ENCODE measurements at regions not wholly inside any gene's neighbourhood (a gene's known extent, or its start where the extent isn't known, plus 50 kb on each side); places are given as distances from the start of the nearest gene placed in this dataset.

DNA sequence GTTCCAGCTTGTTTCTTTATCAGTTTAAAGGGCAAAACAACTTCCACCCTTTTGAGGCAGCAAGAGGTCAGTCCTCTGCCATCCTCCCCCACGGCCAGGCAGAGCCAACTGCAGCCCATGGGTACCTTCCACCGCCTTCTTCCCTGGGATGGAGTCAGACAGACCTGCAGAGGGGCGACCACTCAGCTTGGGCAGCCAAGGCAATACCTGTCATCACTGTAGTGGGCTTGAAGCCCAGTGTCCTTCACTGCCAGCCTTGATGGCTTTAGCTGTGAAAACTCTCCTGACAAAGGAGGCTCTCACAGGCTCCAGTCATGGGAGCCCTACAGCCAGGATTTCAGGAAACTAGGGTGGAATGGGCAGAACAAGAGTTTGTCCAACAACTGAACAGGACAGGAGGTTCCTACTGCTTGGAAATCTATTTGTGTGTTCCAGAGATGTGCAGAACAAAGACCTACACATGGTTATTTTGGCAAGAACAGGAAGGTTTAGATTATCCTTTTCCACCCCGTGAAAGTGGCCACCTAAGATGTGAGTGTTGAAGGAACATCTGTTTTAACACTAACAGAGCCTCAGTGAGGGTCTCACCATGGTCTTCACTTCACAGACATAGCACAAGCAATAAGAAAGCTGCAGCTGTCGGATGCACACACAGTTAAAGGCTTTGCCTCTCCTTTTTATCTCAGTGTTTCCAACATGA is 93.9 kb upstream of the RMDN2 start:
- no peak overlapping the region for H3K9ac ChIP-seq (ENCODE audit: low read depth, low read length)
- H3K36me3 ChIP-seq (ENCODE audit: insufficient read depth, low read length), result no peaks in the 10 kb centered on the region
- H3K4me3 ChIP-seq (ENCODE audit: low read depth in 1 of 2, low read length in 2 of 2), result no peak overlapping the region

DNA sequence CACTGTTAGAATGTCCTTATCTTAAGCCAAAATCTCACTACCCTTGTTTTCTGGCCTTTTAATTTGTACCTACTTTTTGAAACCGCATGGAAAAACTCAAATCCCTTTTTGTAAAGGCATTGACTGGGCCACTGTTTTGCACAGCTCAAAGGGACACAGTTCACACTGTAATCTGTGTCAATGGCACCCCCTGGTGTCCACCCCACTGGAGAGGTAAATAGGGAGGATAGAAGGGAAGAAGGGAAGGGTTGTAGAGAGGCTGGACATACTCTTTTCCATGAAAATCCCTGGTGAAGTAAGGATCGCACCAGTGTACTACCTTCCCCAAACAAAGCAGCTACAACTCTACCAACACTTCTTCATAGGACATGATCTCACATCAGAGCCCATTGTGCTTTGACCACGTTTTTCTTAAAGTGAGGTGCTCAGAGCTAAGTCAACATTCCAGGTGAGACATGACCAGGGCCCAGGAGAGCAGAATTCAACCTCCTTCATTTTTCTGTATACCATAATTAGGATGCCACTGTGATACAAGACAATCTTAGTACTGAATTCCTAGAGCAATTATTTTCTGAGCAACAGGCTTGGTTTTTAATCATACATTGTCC is 92.4 kb upstream of the RMDN2 start:
- no peak overlapping the region for H3K9ac ChIP-seq (ENCODE audit: low read depth, low read length)
- ATAC-seq (ENCODE audit: insufficient read depth, low read depth) (peak; percentile 86), DNase-seq (peak; percentile 63)
- H3K4me1 ChIP-seq (ENCODE audit: insufficient read depth, low read length), result no peaks in the 10 kb centered on the region
- H3K9me3 ChIP-seq (ENCODE audit: insufficient read depth, low read length, severe bottlenecking), result no peaks in the 10 kb centered on the region
- no peak overlapping the region for H3K4me3 ChIP-seq (ENCODE audit: low read depth in 1 of 2, low read length in 2 of 2)
- H3K79me2 ChIP-seq (ENCODE audit: insufficient read depth, low read length), result no peaks in the 10 kb centered on the region
- no peaks in the 10 kb centered on the region for H4K20me1 ChIP-seq (ENCODE audit: insufficient read depth, low read length)
- no peak overlapping the region for H3K4me2 ChIP-seq (ENCODE audit: insufficient read depth, low read length)
- no peak for TF ChIP-seq EZH2 (IDR thresholded peaks at IDR 0.05; ENCODE audit: borderline replicate concordance, low read depth, low read length, severe bottlenecking)
- TF ChIP-seq, protein P1, sequence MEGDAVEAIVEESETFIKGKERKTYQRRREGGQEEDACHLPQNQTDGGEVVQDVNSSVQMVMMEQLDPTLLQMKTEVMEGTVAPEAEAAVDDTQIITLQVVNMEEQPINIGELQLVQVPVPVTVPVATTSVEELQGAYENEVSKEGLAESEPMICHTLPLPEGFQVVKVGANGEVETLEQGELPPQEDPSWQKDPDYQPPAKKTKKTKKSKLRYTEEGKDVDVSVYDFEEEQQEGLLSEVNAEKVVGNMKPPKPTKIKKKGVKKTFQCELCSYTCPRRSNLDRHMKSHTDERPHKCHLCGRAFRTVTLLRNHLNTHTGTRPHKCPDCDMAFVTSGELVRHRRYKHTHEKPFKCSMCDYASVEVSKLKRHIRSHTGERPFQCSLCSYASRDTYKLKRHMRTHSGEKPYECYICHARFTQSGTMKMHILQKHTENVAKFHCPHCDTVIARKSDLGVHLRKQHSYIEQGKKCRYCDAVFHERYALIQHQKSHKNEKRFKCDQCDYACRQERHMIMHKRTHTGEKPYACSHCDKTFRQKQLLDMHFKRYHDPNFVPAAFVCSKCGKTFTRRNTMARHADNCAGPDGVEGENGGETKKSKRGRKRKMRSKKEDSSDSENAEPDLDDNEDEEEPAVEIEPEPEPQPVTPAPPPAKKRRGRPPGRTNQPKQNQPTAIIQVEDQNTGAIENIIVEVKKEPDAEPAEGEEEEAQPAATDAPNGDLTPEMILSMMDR (IDR thresholded peaks at IDR 0.05; ENCODE audit: borderline replicate concordance, extremely low read depth, low read length, poor library complexity, severe bottlenecking), result peak; percentile 76
- H3K36me3 ChIP-seq (ENCODE audit: insufficient read depth, low read length), result no peaks in the 10 kb centered on the region
- no peak overlapping the region for H2AFZ ChIP-seq (ENCODE audit: low read depth, low read length)
- H3K27me3 ChIP-seq (ENCODE audit: insufficient read depth, low read length, poor library complexity), result peaks cover 7% of the 10 kb centered on the region
- no peak overlapping the region for H3K27ac ChIP-seq (ENCODE audit: low read length)

More for the DNA sequence above, 93.9 kb upstream of the RMDN2 start:
- no peaks in the 10 kb centered on the region for H3K79me2 ChIP-seq (ENCODE audit: insufficient read depth, low read length)
- no peak overlapping the region for H3K27ac ChIP-seq (ENCODE audit: low read length)
- no peak for ATAC-seq (ENCODE audit: insufficient read depth, low read depth)
- no peak for DNase-seq
- no peak overlapping the region for H2AFZ ChIP-seq (ENCODE audit: low read depth, low read length)
- no peaks in the 10 kb centered on the region for H3K9me3 ChIP-seq (ENCODE audit: insufficient read depth, low read length, severe bottlenecking)
- no peak for TF ChIP-seq EZH2 (IDR thresholded peaks at IDR 0.05; ENCODE audit: borderline replicate concordance, low read depth, low read length, severe bottlenecking)
- TF ChIP-seq, protein P1 (IDR thresholded peaks at IDR 0.05; ENCODE audit: borderline replicate concordance, extremely low read depth, low read length, poor library complexity, severe bottlenecking), result no peak
- no peaks in the 10 kb centered on the region for H3K4me1 ChIP-seq (ENCODE audit: insufficient read depth, low read length)
- H3K27me3 ChIP-seq (ENCODE audit: insufficient read depth, low read length, poor library complexity), result peaks cover 7% of the 10 kb centered on the region
- H4K20me1 ChIP-seq (ENCODE audit: insufficient read depth, low read length), result no peaks in the 10 kb centered on the region
- no peak overlapping the region for H3K4me2 ChIP-seq (ENCODE audit: insufficient read depth, low read length)

GRCh38 chr2:37833423-37833822 is 91.7 kb upstream of the RMDN2 start:
- H3K4me1 ChIP-seq (ENCODE audit: insufficient read depth, low read length), result no peaks in the 10 kb centered on the region
- no peak overlapping the region for H3K4me3 ChIP-seq (ENCODE audit: low read depth in 1 of 2, low read length in 2 of 2)
- H4K20me1 ChIP-seq (ENCODE audit: insufficient read depth, low read length), result no peaks in the 10 kb centered on the region
- no peak overlapping the region for H3K9ac ChIP-seq (ENCODE audit: low read depth, low read length)
- H3K27ac ChIP-seq (ENCODE audit: low read length), result no peak overlapping the region
- H3K9me3 ChIP-seq (ENCODE audit: insufficient read depth, low read length, severe bottlenecking), result no peaks in the 10 kb centered on the region
- no peak overlapping the region for H3K4me2 ChIP-seq (ENCODE audit: insufficient read depth, low read length)
- H2AFZ ChIP-seq (ENCODE audit: low read depth, low read length), result no peak overlapping the region
- no peaks in the 10 kb centered on the region for H3K79me2 ChIP-seq (ENCODE audit: insufficient read depth, low read length)
- no peaks in the 10 kb centered on the region for H3K36me3 ChIP-seq (ENCODE audit: insufficient read depth, low read length)
- no peak for TF ChIP-seq EZH2 (IDR thresholded peaks at IDR 0.05; ENCODE audit: borderline replicate concordance, low read depth, low read length, severe bottlenecking)
- TF ChIP-seq, protein P1 (IDR thresholded peaks at IDR 0.05; ENCODE audit: borderline replicate concordance, extremely low read depth, low read length, poor library complexity, severe bottlenecking), result no peak
- ATAC-seq (ENCODE audit: insufficient read depth, low read depth), result no peak
- H3K27me3 ChIP-seq (ENCODE audit: insufficient read depth, low read length, poor library complexity), result peaks cover 7% of the 10 kb centered on the region
- DNase-seq, result no peak

Measured in DND-41 (cell line).